ENCODE measurements at regions not wholly inside any gene's neighbourhood (a gene's known extent, or its start where the extent isn't known, plus 50 kb on each side); places are given as distances from the start of the nearest gene placed in this dataset.

DNA sequence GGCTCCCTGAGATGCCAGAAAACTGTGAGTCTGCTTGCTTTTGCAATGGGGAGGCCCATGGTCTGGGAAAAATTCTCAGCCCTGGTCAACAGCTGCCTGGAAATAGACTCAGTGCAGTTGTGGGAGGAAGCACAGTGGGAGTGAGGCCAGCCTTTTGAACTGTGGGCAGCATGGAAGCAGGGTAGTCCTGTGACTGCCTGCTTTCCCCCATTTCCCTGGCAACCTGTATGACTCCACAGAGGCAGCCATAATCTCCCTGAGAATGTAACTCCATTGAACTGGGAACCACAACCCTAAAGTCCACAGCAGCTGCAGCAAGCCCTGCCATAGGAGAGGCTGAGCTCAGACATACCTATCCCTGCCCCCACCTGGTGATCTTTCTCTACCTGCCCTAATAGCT is 494.6 kb upstream of the FAT3 start:
- no peak overlapping the region for H3K27ac ChIP-seq
- TF ChIP-seq CTCF (conservative IDR thresholded peaks at IDR 0.05; ENCODE audit: low read depth, low read length), result no peak
- H3K9ac ChIP-seq, result no peak overlapping the region
- H3K79me2 ChIP-seq (ENCODE audit: insufficient read depth, low read depth), result no peaks in the 10 kb centered on the region
- no peak overlapping the region for H3K4me3 ChIP-seq (IDR thresholded peaks at IDR 0.05; ENCODE audit: insufficient read depth, low read depth, low read length)
- no peaks in the 10 kb centered on the region for H3K4me1 ChIP-seq (ENCODE audit: low read depth, poor library complexity, severe bottlenecking)
- H4K20me1 ChIP-seq (ENCODE audit: insufficient read depth), result no peaks in the 10 kb centered on the region
- H3K27me3 ChIP-seq (ENCODE audit: insufficient read depth, low read depth), result no peaks in the 10 kb centered on the region
- no peak overlapping the region for H2AFZ ChIP-seq (ENCODE audit: low read depth)
- H3K36me3 ChIP-seq (ENCODE audit: insufficient read depth), result no peaks in the 10 kb centered on the region
- H3K4me2 ChIP-seq, result no peak overlapping the region

- Histone ChIP-seq H3K4me2 (no peak overlapping the region), H3K79me2 (ENCODE audit: insufficient read depth, low read depth) (no peaks in the 10 kb centered on the region), H4K20me1 (ENCODE audit: insufficient read depth) (no peaks in the 10 kb centered on the region), H2AFZ (ENCODE audit: low read depth) (no peak overlapping the region), H3K9ac (no peak overlapping the region), H3K27ac (no peak overlapping the region), H3K27me3 (ENCODE audit: insufficient read depth, low read depth) (no peaks in the 10 kb centered on the region), H3K36me3 (ENCODE audit: insufficient read depth) (no peaks in the 10 kb centered on the region), H3K4me3 (IDR thresholded peaks at IDR 0.05; ENCODE audit: insufficient read depth, low read depth, low read length) (no peak overlapping the region), H3K4me1 (ENCODE audit: low read depth, poor library complexity, severe bottlenecking) (no peaks in the 10 kb centered on the region)
- TF ChIP-seq CTCF (conservative IDR thresholded peaks at IDR 0.05; ENCODE audit: low read depth, low read length), result no peak
Observed at GRCh38 chr11:91717169-91717568, 507.4 kb upstream of the FAT3 start.

GRCh38 chr11:91707652-91708482 is 516.8 kb upstream of the FAT3 start:
- H3K27me3 ChIP-seq (ENCODE audit: insufficient read depth, low read depth), result no peaks in the 10 kb centered on the region
- no peak overlapping the region for H3K27ac ChIP-seq
- H2AFZ ChIP-seq (ENCODE audit: low read depth), result no peak overlapping the region
- H3K9ac ChIP-seq, result no peak overlapping the region
- H3K4me2 ChIP-seq, result no peak overlapping the region
- H4K20me1 ChIP-seq (ENCODE audit: insufficient read depth), result no peaks in the 10 kb centered on the region
- no peaks in the 10 kb centered on the region for H3K79me2 ChIP-seq (ENCODE audit: insufficient read depth, low read depth)
- H3K4me1 ChIP-seq (ENCODE audit: low read depth, poor library complexity, severe bottlenecking), result no peaks in the 10 kb centered on the region
- H3K4me3 ChIP-seq (IDR thresholded peaks at IDR 0.05; ENCODE audit: insufficient read depth, low read depth, low read length), result no peak overlapping the region
- no peaks in the 10 kb centered on the region for H3K36me3 ChIP-seq (ENCODE audit: insufficient read depth)
- no peak for TF ChIP-seq CTCF (conservative IDR thresholded peaks at IDR 0.05; ENCODE audit: low read depth, low read length)

GRCh38 chr11:91703042-91703441 is 521.6 kb upstream of the FAT3 start:
- Histone ChIP-seq H3K27ac (no peak overlapping the region), H4K20me1 (ENCODE audit: insufficient read depth) (no peaks in the 10 kb centered on the region), H3K79me2 (ENCODE audit: insufficient read depth, low read depth) (no peaks in the 10 kb centered on the region), H2AFZ (ENCODE audit: low read depth) (no peak overlapping the region), H3K27me3 (ENCODE audit: insufficient read depth, low read depth) (no peaks in the 10 kb centered on the region), H3K4me3 (IDR thresholded peaks at IDR 0.05; ENCODE audit: insufficient read depth, low read depth, low read length) (no peak overlapping the region), H3K4me1 (ENCODE audit: low read depth, poor library complexity, severe bottlenecking) (no peaks in the 10 kb centered on the region), H3K4me2 (no peak overlapping the region), H3K9ac (no peak overlapping the region), H3K36me3 (ENCODE audit: insufficient read depth) (no peaks in the 10 kb centered on the region)
- no peak for TF ChIP-seq CTCF (conservative IDR thresholded peaks at IDR 0.05; ENCODE audit: low read depth, low read length)
